Tibial artery (tissue), 4 donors: ENCODE measurements at regions not wholly inside any gene's neighbourhood (a gene's known extent, or its start where the extent isn't known, plus 50 kb on each side); places are given as distances from the start of the nearest gene placed in this dataset.

Experiments used
- DNase-seq, 2 donors: peaks; one replicate each; pipeline ENCODE4 v3.0.0-alpha.2; 2019
- H3K27ac ChIP-seq, 2 donors: fragments of 200-600 bp; sonication (generic) in 1 of 2; 1 replicate in 1 of 2; 2 replicates in 1 of 2; pipeline ENCODE4 v1.5.1; 2018 to 2019; ENCODE audit warnings: mild to moderate bottlenecking in 1 of 2
- H3K27me3 ChIP-seq, 2 donors: fragments of 200-600 bp; sonication (generic) in 1 of 2; one replicate each; pipeline versions ENCODE4 v1.5.1 to v1.6.0; 2016 to 2019
- H3K36me3 ChIP-seq, 3 donors: fragments of 200-600 bp; sonication (generic) in 2 of 3; one replicate each; pipeline ENCODE4 v1.5.1; 2016 to 2019; ENCODE audit warnings: mild to moderate bottlenecking in 2 of 3
- H3K4me1 ChIP-seq, 4 donors: fragments of 200-600 bp; sonication (generic) in 2 of 4; 1 replicate in 3 of 4; 2 replicates in 1 of 4; pipeline ENCODE4 v1.5.1; 2016 to 2019
- H3K4me3 ChIP-seq, 2 donors: fragments of 200-600 bp; sonication (generic) in 1 of 2; 1 replicate in 1 of 2; 2 replicates in 1 of 2; pipeline ENCODE4 v1.5.1; 2018 to 2019; ENCODE audit warnings: mild to moderate bottlenecking in 2 of 2
- H3K9me3 ChIP-seq, 3 donors: fragments of 200-600 bp; sonication (generic) in 1 of 3; one replicate each; pipeline ENCODE4 v1.5.1; 2016 to 2019
- intact Hi-C: fragments of 100-400 bp; cut with DNase I; formaldehyde crosslinking; loops from one replicate; pipeline ENCODE4 v1.15.0; 2023; ENCODE audit warnings: low total_unique reads
- TF ChIP-seq, protein P1 (sequence below), 2 experiments: fragments of 200-600 bp in 1 of 2; fragments of 450-650 bp in 1 of 2; IDR thresholded peaks; one replicate each; pipeline ENCODE4 v1.5.1; 2017 to 2019; ENCODE audit warnings: antibody characterized with exemption in 2 of 2, mild to moderate bottlenecking in 1 of 2, moderate library complexity in 1 of 2

DNA sequence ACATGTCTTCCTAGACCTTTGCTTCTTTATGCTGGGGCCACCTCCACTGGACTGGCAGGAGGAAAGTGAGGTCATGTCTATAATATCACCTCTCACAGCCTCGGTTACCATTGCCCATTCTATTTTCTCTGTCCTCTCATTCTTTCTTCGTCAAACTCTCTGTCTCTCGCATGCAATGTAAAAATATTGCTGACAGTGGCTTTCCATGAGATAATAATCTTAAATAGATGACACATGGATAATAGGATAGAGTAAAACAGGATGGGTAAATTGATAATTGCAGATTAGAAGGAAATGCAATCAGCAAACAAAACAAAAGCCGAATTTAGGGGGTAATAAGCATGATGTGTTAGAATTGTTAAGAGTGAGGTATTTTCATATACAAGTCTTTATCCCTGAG, 215.7 kb upstream of the PARD3B start:
- H3K4me1 ChIP-seq = peaks cover 0 to 6% (median 0%) of the 10 kb centered on the region in 4 donors
- intact Hi-C loops = loop anchor here (5.0 kb wide), 2 partner anchors 363 to 1348 kb away; no protein-coding TSS in a partner anchor

GRCh38 chr2:204331180-204331579, 214.1 kb upstream of the PARD3B start:
- H3K27ac ChIP-seq = no peak overlapping the region
- intact Hi-C loops = no loop called here
- TF ChIP-seq, protein P1, sequence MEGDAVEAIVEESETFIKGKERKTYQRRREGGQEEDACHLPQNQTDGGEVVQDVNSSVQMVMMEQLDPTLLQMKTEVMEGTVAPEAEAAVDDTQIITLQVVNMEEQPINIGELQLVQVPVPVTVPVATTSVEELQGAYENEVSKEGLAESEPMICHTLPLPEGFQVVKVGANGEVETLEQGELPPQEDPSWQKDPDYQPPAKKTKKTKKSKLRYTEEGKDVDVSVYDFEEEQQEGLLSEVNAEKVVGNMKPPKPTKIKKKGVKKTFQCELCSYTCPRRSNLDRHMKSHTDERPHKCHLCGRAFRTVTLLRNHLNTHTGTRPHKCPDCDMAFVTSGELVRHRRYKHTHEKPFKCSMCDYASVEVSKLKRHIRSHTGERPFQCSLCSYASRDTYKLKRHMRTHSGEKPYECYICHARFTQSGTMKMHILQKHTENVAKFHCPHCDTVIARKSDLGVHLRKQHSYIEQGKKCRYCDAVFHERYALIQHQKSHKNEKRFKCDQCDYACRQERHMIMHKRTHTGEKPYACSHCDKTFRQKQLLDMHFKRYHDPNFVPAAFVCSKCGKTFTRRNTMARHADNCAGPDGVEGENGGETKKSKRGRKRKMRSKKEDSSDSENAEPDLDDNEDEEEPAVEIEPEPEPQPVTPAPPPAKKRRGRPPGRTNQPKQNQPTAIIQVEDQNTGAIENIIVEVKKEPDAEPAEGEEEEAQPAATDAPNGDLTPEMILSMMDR (IDR thresholded peaks at IDR 0.05) = no peak
- DNase-seq = no peak
- H3K9me3 ChIP-seq = no peaks in the 10 kb centered on the region
- H3K36me3 ChIP-seq = no peaks in the 10 kb centered on the region
- no peak overlapping the region for H3K4me3 ChIP-seq
- H3K27me3 ChIP-seq = no peaks in the 10 kb centered on the region
- H3K4me1 ChIP-seq = no peaks in the 10 kb centered on the region

More for the DNA sequence above, 215.7 kb upstream of the PARD3B start:
- H3K9me3 ChIP-seq = no peaks in the 10 kb centered on the region
- no peak for DNase-seq
- no peak overlapping the region for H3K4me3 ChIP-seq
- H3K36me3 ChIP-seq = no peaks in the 10 kb centered on the region
- TF ChIP-seq, protein P1 (IDR thresholded peaks at IDR 0.05) = no peak
- H3K27ac ChIP-seq = no peak overlapping the region
- no peaks in the 10 kb centered on the region for H3K27me3 ChIP-seq

- H3K4me1 ChIP-seq = no peaks in the 10 kb centered on the region
- no peak overlapping the region for H3K4me3 ChIP-seq
- no peaks in the 10 kb centered on the region for H3K9me3 ChIP-seq
- no peaks in the 10 kb centered on the region for H3K36me3 ChIP-seq
- TF ChIP-seq, protein P1 (IDR thresholded peaks at IDR 0.05) = no peak
- DNase-seq = no peak
- no peak overlapping the region for H3K27ac ChIP-seq
- intact Hi-C loops = no loop called here
- H3K27me3 ChIP-seq = no peaks in the 10 kb centered on the region
Observed at GRCh38 chr2:204331988-204332387, 213.3 kb upstream of the PARD3B start.

DNA sequence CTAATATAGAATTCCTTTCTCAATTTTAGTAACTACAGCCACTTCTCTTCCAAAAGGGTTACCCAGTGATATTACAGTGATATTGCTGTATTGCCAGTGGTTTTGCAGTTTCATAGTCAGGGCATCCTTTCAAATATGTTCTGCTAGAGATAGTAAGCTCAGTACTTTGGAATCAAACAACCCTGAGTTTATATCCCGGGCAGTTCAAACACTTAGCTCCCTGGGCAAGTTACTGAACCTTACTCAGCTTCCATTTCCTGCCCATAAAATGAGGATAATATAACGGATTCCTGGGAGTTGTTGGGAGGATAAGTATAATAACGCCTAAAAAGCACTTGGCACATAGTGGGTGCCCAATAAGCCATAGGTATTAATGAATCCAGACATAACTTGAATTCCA, 212.6 kb upstream of the PARD3B start:
- no peaks in the 10 kb centered on the region for H3K4me1 ChIP-seq
- H3K27ac ChIP-seq = no peak overlapping the region
- no peak for DNase-seq
- no peaks in the 10 kb centered on the region for H3K27me3 ChIP-seq
- no peaks in the 10 kb centered on the region for H3K36me3 ChIP-seq
- intact Hi-C loops = no loop called here
- TF ChIP-seq, protein P1 (IDR thresholded peaks at IDR 0.05) = no peak
- no peak overlapping the region for H3K4me3 ChIP-seq
- H3K9me3 ChIP-seq = no peaks in the 10 kb centered on the region

DNA sequence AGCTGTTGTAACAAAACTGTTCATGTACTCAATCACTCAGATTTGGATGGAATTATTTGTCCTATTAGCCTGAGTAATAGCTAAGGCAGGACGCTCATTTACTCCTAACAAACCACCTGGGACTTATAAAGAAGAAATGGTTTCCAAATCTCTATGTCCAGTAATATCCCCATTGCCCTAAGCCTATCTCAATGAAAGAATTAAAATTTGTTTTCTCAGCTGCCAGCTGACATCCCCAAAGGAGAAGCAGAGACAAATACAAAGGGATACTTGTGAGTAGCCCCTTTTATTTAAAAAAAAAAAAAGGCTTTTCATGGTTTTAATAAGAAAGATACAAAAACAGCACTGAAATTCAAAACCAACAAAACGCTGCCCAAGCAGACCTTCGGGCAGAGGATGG, 211.4 kb upstream of the PARD3B start:
- TF ChIP-seq, protein P1 (IDR thresholded peaks at IDR 0.05) = no peak
- DNase-seq = no peak
- Histone ChIP-seq H3K4me1 (no peaks in the 10 kb centered on the region), H3K36me3 (no peaks in the 10 kb centered on the region), H3K27me3 (no peaks in the 10 kb centered on the region), H3K4me3 (no peak overlapping the region), H3K27ac (no peak overlapping the region), H3K9me3 (no peaks in the 10 kb centered on the region)
- intact Hi-C loops = no loop called here

DNA sequence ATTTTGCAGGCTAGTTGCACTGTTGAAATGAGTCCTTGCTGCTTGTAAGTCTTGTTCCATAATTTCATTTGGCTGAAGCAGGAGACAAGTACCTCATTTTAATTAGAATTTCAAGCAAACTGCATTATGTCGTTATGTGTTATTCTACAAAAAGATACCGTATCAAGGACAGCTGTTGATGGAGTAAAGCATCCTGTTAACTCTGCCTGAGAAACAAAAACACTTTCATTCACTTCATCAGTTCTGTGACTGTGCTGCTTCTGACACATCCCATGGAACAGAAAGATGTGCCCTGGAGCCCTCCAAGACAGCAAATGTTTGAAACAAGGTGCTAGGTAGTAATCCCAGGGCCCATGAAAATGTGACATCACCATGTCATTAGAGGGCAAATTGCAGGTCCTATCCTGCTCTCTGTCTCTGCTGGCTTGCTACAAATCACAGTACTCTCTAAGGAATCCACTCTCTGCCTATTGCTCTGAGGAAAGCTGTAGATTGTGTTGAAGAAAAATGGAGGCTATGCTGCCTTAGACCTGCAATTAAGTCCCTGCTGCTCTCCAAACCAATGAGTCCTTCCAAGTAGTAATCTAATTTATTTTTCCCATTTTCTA, 209.7 kb upstream of the PARD3B start:
- TF ChIP-seq, protein P1 (IDR thresholded peaks at IDR 0.05) = no peak
- intact Hi-C loops = no loop called here
- no peak for DNase-seq

More for the DNA sequence above, 209.7 kb upstream of the PARD3B start:
- no peak overlapping the region for H3K27ac ChIP-seq
- no peaks in the 10 kb centered on the region for H3K9me3 ChIP-seq
- no peaks in the 10 kb centered on the region for H3K36me3 ChIP-seq
- H3K4me3 ChIP-seq = no peak overlapping the region
- no peaks in the 10 kb centered on the region for H3K27me3 ChIP-seq
- H3K4me1 ChIP-seq = no peaks in the 10 kb centered on the region
